ENCODE measurements at regions not wholly inside any gene's neighbourhood (a gene's known extent, or its start where the extent isn't known, plus 50 kb on each side); places are given as distances from the start of the nearest gene placed in this dataset.

DNA sequence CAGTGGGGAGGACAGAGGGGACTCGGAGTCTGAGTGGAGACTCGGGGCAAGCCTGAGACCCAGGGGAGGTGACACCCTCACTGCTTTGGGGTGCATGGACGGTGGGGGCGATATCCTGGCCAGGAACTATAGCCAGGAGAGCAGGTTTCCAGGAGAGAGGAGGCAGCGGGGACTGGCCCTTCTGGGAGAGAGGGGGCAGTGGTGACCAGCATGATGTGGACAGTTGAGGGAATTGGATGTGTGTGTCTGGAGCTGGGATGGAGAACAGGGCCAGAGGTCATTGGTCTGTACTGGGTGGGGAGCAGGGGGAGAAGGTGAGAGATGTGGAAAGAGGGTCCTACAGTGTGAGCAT, 63.6 kb downstream of the ACKR3 start (continued):
- TF ChIP-seq, protein P1, sequence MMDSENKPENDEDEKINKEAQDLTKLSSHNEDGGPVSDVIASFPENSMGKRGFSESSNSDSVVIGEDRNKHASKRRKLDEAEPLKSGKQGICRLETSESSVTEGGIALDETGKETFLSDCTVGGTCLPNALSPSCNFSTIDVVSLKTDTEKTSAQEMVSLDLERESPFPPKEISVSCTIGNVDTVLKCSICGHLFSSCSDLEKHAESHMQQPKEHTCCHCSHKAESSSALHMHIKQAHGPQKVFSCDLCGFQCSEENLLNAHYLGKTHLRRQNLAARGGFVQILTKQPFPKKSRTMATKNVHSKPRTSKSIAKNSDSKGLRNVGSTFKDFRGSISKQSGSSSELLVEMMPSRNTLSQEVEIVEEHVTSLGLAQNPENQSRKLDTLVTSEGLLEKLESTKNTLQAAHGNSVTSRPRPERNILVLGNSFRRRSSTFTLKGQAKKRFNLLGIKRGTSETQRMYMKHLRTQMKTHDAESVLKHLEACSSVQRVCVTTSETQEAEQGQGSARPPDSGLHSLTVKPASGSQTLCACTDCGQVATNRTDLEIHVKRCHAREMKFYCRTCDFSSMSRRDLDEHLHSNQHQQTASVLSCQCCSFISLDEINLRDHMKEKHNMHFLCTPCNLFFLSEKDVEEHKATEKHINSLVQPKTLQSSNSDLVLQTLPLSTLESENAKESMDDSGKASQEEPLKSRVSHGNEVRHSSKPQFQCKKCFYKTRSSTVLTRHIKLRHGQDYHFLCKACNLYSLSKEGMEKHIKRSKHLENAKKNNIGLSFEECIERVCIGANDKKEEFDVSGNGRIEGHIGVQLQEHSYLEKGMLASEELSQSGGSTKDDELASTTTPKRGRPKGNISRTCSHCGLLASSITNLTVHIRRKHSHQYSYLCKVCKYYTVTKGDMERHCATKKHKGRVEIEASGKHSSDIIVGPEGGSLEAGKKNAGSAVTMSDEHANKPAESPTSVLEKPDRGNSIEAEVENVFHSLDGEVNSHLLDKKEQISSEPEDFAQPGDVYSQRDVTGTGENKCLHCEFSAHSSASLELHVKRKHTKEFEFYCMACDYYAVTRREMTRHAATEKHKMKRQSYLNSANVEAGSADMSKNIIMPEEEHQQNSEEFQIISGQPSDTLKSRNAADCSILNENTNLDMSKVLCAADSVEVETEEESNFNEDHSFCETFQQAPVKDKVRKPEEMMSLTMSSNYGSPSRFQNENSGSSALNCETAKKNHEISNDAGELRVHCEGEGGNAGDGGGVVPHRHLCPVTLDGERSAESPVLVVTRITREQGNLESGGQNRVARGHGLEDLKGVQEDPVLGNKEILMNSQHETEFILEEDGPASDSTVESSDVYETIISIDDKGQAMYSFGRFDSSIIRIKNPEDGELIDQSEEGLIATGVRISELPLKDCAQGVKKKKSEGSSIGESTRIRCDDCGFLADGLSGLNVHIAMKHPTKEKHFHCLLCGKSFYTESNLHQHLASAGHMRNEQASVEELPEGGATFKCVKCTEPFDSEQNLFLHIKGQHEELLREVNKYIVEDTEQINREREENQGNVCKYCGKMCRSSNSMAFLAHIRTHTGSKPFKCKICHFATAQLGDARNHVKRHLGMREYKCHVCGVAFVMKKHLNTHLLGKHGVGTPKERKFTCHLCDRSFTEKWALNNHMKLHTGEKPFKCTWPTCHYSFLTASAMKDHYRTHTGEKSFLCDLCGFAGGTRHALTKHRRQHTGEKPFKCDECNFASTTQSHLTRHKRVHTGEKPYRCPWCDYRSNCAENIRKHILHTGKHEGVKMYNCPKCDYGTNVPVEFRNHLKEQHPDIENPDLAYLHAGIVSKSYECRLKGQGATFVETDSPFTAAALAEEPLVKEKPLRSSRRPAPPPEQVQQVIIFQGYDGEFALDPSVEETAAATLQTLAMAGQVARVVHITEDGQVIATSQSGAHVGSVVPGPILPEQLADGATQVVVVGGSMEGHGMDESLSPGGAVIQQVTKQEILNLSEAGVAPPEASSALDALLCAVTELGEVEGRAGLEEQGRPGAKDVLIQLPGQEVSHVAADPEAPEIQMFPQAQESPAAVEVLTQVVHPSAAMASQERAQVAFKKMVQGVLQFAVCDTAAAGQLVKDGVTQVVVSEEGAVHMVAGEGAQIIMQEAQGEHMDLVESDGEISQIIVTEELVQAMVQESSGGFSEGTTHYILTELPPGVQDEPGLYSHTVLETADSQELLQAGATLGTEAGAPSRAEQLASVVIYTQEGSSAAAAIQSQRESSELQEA (IDR thresholded peaks at IDR 0.05; ENCODE audit: low read depth) = no peak
- TF ChIP-seq BMI1 (IDR thresholded peaks at IDR 0.05; ENCODE audit: low read length) (no peak), SREBF2 (CRISPR knock-in tag; IDR thresholded peaks at IDR 0.05) (no peak)

Data from K562 (cell line).